K562 (cell line): ENCODE measurements at regions not wholly inside any gene's neighbourhood (a gene's known extent, or its start where the extent isn't known, plus 50 kb on each side); places are given as distances from the start of the nearest gene placed in this dataset.

ENCODE experiments used
- ATAC-seq: fragments of 200-7000 bp; cut with Tn5 transposase; 3 replicates; pipeline ENCODE4 v1.9.1; 2020; ENCODE audit warnings: moderate library complexity
- BruUV-seq: library from RNA; stranded (reverse); fragments of 400-500 nt; replicated peaks from 2 replicates; lab custom pipeline; 2021; lab: Mats Ljungman, UMichigan
- CTCF ChIA-PET: fragments of 300-600 bp; formaldehyde crosslinking; extraction: SDS; loops from one replicate; lab custom pipeline; 2021; ENCODE audit warnings: low intra/inter-chr PET ratio; lab: Yijun Ruan, JAX
- POLR2A ChIA-PET: fragments of 300-600, 350-650 bp; sonication (Branson Sonifier 250); formaldehyde crosslinking; extraction: SDS; loops from one replicate; lab custom pipeline; 2021; ENCODE audit warnings: antibody characterized with exemption, inconsistent platforms; lab: Yijun Ruan, JAX
- DNase-seq, 4 experiments: peaks; one replicate each; pipeline versions ENCODE4 v3.0.0 to v3.0.0-alpha.2; 2011 to 2018; ENCODE audit warnings: low spot score in 3 of 4, mixed read lengths in 3 of 4; ENCODE audit errors: extremely low read depth in 1 of 4
- FAIRE-seq: peaks from 2 replicates; lab custom pipeline; 2011; peaks lifted over from hg19 to GRCh38; lab: Jason Lieb, UNC
- H2AFZ ChIP-seq: 2 replicates; pipeline ENCODE4 v1.6.0; 2011; ENCODE audit warnings: low read depth, low read length, control low read depth, inconsistent platforms
- H3K27ac ChIP-seq: fragments of 200-600 bp; 3 replicates; pipeline ENCODE4 v1.8.0; 2011; ENCODE audit warnings: low read depth, mild to moderate bottlenecking, control low read depth, inconsistent platforms, low read length, moderate library complexity, mixed read lengths; ENCODE audit errors: extremely low read depth
- H3K27me3 ChIP-seq, 2 experiments: fragments of 300-600 bp in 1 of 2; 2 replicates in 1 of 2; 3 replicates in 1 of 2; pipeline versions ENCODE4 v1.6.0 to v1.8.0; 2011; ENCODE audit warnings: inconsistent platforms in 2 of 2, low read length in 2 of 2, mild to moderate bottlenecking in 1 of 2, mixed read lengths in 1 of 2, moderate library complexity in 1 of 2; ENCODE audit not compliant: control insufficient read depth in 2 of 2, insufficient read depth in 2 of 2
- H3K36me3 ChIP-seq: fragments of 300-600 bp; 3 replicates; pipeline ENCODE4 v1.8.0; 2011; ENCODE audit warnings: mild to moderate bottlenecking, low read length, inconsistent platforms; ENCODE audit not compliant: control insufficient read depth, insufficient read depth
- H3K4me1 ChIP-seq, 2 experiments: fragments of 200-600 bp in 1 of 2; replicated peaks in 1 of 2; 2 replicates in 1 of 2; 3 replicates in 1 of 2; pipeline versions ENCODE4 v1.5.1 to v1.8.0; 2011; ENCODE audit warnings: inconsistent platforms in 2 of 2, low read length in 2 of 2, mild to moderate bottlenecking in 1 of 2, mixed read lengths in 1 of 2, moderate library complexity in 1 of 2; ENCODE audit not compliant: control insufficient read depth in 2 of 2, insufficient read depth in 2 of 2
- H3K4me2 ChIP-seq: 2 replicates; pipeline ENCODE4 v1.6.1; 2011; ENCODE audit warnings: low read length, control low read depth, inconsistent platforms, mixed read lengths; ENCODE audit not compliant: insufficient read depth
- H3K4me3 ChIP-seq: fragments of 200-600 bp; sonication (generic), shearing (Covaris generic); 2 replicates; pipeline ENCODE4 v1.5.1; 2016; ENCODE audit warnings: control low read depth, inconsistent platforms
- H3K79me2 ChIP-seq: fragments of 200-600 bp; 3 replicates; pipeline ENCODE4 v1.8.0; 2011; ENCODE audit warnings: low read length, inconsistent platforms; ENCODE audit not compliant: control insufficient read depth, insufficient read depth
- H3K9ac ChIP-seq, 2 experiments: 2 replicates each; pipeline versions ENCODE4 v1.6.0 to v1.6.1; 2011; ENCODE audit warnings: low read depth in 2 of 2, low read length in 2 of 2, control low read depth in 1 of 2, inconsistent platforms in 1 of 2, mild to moderate bottlenecking in 1 of 2, mixed read lengths in 1 of 2; ENCODE audit not compliant: insufficient read depth in 1 of 2
- H3K9me1 ChIP-seq: one replicate; pipeline ENCODE4 v1.6.0; 2011; ENCODE audit warnings: inconsistent platforms, mild to moderate bottlenecking, low read length, moderate library complexity; ENCODE audit not compliant: control insufficient read depth, insufficient read depth
- H3K9me3 ChIP-seq: replicated peaks from 2 replicates; pipeline ENCODE4 v1.5.1; 2011; ENCODE audit warnings: low read depth, low read length, inconsistent platforms; ENCODE audit not compliant: control insufficient read depth, insufficient read depth
- H4K20me1 ChIP-seq: replicated peaks from 2 replicates; pipeline ENCODE4 v1.6.1; 2011; ENCODE audit warnings: low read length, inconsistent platforms, mixed read lengths; ENCODE audit not compliant: control insufficient read depth, insufficient read depth
- CBX1 ChIP-seq: sonication (generic); IDR thresholded peaks from 2 replicates; pipeline ENCODE4 v1.6.1; 2016; ENCODE audit warnings: antibody characterized with exemption, low read depth, mild to moderate bottlenecking
- CHCHD3 ChIP-seq: fragments of 250-450 bp; sonication (Bioruptor Pico); IDR thresholded peaks from 2 replicates; pipeline ENCODE4 v2.1.2; 2022; ENCODE audit warnings: mild to moderate bottlenecking
- KLF10 ChIP-seq: fragments of 250-450 bp; sonication (Bioruptor Pico); IDR thresholded peaks from 2 replicates; pipeline ENCODE4 v1.6.1; 2021; ENCODE audit warnings: matching md5 sums
- KLF6 ChIP-seq: fragments of 250-450 bp; sonication (Bioruptor Pico); IDR thresholded peaks from 2 replicates; pipeline ENCODE4 v1.4.0; 2020; ENCODE audit warnings: mild to moderate bottlenecking, moderate library complexity, borderline replicate concordance
- NCOA2 ChIP-seq, 2 experiments: fragments of 450-650 bp; IDR thresholded peaks; 2 replicates each; pipeline ENCODE4 v1.6.1; 2018; ENCODE audit warnings: mild to moderate bottlenecking in 2 of 2, moderate library complexity in 1 of 2; ENCODE audit not compliant: partially characterized antibody in 2 of 2
- RBM39 ChIP-seq: fragments of 200-400 bp; formaldehyde crosslinking; optimal IDR thresholded peaks from 2 replicates; pipeline ENCODE3; 2018; ENCODE audit warnings: low read depth, low read length
- ZC3H11A ChIP-seq: IDR thresholded peaks from 2 replicates; pipeline ENCODE4 v1.6.1; 2012; ENCODE audit warnings: low read depth, low read length, improper control_type of control experiment
- WGBS: fragments of 100-300 bp; shearing (Covaris generic); methylation state at CpG from one replicate; pipeline ENCODE4 v1.1.6; 2016; ENCODE audit warnings: low coverage, mixed read lengths; ENCODE audit not compliant: insufficient coverage; ENCODE audit errors: missing lambda C conversion rate; 5-methylcytosine and 5-hydroxymethylcytosine counted together
- in situ Hi-C: fragments of 300-500 bp; cut with MboI; formaldehyde crosslinking; loops from 4 replicates; pipeline ENCODE4 v1.15.0; 2018; ENCODE audit warnings: inconsistent platforms, mixed read lengths
- intact Hi-C: fragments of 100-400 bp; cut with micrococcal nuclease; formaldehyde crosslinking; loops from 2 replicates; pipeline ENCODE4 v1.14.2; 2022
- TF ChIP-seq, protein P1 (sequence below): fragments of 250-450 bp; sonication (Bioruptor Pico); IDR thresholded peaks from 2 replicates; pipeline ENCODE4 v1.5.0; 2021; ENCODE audit warnings: mild to moderate bottlenecking, moderate library complexity
- TF ChIP-seq, protein P2 (sequence below): sonication (generic); formaldehyde crosslinking; IDR thresholded peaks from 2 replicates; pipeline ENCODE4 v1.8.1; 2023; ENCODE audit warnings: mild to moderate bottlenecking, missing genetic modification reagents
- TF ChIP-seq, protein P3 (sequence below): fragments of 200-400 bp; formaldehyde crosslinking; IDR thresholded peaks from 2 replicates; pipeline ENCODE4 v1.6.1; 2017; ENCODE audit warnings: mild to moderate bottlenecking, low read depth, low read length, moderate library complexity
- TF ChIP-seq, protein P4 (sequence below): sonication (generic); formaldehyde crosslinking; IDR thresholded peaks from 2 replicates; pipeline ENCODE4 v1.8.0; 2023; ENCODE audit warnings: missing genetic modification reagents, mild to moderate bottlenecking, borderline replicate concordance

DNA sequence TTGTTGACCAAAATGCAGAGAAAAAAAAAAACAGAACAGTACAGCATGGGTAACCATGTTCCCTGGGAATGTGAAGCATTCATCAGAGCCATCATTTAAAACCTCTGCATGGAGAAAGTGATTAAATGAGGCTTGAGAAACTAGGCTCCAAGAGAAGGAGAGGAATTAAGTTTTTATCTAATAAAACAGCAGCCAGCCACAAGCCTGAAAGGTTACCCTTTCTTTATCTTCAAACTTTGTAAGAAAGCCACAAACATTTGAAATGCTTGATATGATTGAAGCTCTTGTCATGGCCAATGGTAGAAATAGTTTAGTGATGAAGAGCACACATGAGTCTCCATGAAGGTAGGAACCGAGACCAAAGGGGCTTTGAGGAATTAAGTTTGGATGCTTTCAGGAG is 144.9 kb upstream of the SYT1 start:
- H3K9me3 ChIP-seq = no peaks in the 10 kb centered on the region
- FAIRE-seq = no peak
- no peaks in the 10 kb centered on the region for H3K9me1 ChIP-seq
- BruUV-seq = no TSS peak
- intact Hi-C loops (no loop called here), in situ Hi-C loops (no loop called here)
- ChIA-PET POLR2A (no interaction called here), CTCF (no interaction called here)
- H3K4me2 ChIP-seq = no peak overlapping the region
- H3K36me3 ChIP-seq = no peaks in the 10 kb centered on the region
- H3K4me1 ChIP-seq = no peaks in the 10 kb centered on the region
- H3K9ac ChIP-seq = no peak overlapping the region
- no peak for ATAC-seq
- H3K79me2 ChIP-seq = no peaks in the 10 kb centered on the region
- no peaks in the 10 kb centered on the region for H4K20me1 ChIP-seq
- H2AFZ ChIP-seq = no peak overlapping the region
- no peaks in the 10 kb centered on the region for H3K27me3 ChIP-seq
- no peak overlapping the region for H3K27ac ChIP-seq
- WGBS = 7% methylated on average over 1 of the region's 1 CpG
- no peak overlapping the region for H3K4me3 ChIP-seq
- no peak for DNase-seq
- TF ChIP-seq, protein P1, sequence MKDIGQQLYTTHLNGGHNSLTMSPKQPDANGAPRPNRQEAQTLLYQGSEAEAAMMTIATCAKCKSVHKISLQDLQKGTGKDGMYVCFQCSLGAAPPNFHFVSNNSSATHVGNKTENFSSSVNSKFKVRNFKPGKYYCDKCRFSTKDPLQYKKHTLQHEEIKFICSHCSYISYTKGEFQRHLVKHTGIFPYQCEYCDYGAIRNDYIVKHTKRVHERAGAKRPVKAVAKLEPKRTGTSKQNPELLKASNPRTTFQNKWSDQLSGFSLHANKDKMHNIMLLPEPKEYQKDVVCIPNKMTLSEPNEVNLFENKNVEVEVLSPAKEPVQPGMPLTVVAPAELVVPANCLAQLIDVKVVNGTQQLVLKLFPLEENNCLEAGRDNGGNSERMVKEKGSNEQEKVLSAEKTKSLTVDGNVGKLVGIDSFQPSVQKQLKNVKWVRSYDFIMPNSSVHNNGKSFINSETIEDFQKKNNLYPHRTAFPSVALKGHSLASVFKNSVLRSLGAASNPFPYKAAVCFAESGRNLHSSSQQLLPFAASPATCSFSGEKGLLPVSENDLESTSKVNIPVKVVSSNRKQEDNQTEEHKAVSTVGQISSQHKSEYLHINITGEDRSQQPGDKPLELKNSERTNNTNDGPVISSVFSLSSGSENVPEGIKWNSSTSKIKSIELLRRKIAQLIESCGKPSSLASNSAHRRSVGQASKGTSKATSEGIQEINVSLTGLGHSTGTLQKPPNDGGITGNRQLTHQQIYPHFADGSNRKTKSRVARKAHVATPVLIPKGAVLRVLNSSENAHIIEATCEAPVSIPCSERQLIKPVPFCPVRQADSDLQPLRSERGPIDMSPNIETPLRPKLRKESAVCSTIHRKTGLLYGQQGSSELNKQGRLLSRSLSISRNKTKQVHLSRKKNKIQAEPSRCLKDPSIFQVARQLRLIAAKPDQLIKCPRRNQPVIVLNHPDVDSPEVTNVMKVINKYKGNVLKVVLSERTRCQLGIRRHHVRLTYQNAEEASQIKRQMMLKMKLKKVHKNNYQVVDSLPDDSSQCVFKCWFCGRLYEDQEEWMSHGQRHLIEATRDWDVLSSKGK (CRISPR knock-in tag) = no peak
- TF ChIP-seq, protein P2, sequence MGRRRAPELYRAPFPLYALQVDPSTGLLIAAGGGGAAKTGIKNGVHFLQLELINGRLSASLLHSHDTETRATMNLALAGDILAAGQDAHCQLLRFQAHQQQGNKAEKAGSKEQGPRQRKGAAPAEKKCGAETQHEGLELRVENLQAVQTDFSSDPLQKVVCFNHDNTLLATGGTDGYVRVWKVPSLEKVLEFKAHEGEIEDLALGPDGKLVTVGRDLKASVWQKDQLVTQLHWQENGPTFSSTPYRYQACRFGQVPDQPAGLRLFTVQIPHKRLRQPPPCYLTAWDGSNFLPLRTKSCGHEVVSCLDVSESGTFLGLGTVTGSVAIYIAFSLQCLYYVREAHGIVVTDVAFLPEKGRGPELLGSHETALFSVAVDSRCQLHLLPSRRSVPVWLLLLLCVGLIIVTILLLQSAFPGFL (CRISPR knock-in tag) = no peak
- TF ChIP-seq KLF10 (CRISPR knock-in tag) = no peak
- TF ChIP-seq, protein P3, sequence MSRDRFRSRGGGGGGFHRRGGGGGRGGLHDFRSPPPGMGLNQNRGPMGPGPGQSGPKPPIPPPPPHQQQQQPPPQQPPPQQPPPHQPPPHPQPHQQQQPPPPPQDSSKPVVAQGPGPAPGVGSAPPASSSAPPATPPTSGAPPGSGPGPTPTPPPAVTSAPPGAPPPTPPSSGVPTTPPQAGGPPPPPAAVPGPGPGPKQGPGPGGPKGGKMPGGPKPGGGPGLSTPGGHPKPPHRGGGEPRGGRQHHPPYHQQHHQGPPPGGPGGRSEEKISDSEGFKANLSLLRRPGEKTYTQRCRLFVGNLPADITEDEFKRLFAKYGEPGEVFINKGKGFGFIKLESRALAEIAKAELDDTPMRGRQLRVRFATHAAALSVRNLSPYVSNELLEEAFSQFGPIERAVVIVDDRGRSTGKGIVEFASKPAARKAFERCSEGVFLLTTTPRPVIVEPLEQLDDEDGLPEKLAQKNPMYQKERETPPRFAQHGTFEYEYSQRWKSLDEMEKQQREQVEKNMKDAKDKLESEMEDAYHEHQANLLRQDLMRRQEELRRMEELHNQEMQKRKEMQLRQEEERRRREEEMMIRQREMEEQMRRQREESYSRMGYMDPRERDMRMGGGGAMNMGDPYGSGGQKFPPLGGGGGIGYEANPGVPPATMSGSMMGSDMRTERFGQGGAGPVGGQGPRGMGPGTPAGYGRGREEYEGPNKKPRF = no peak
- no peak for TF ChIP-seq CHCHD3 (CRISPR knock-in tag)
- TF ChIP-seq KLF6 (CRISPR knock-in tag) = no peak
- TF ChIP-seq RBM39 = no peak
- TF ChIP-seq NCOA2 (IDR thresholded peaks at IDR 0.05; ENCODE audit: partially characterized antibody in 2 of 2) = no peak
- TF ChIP-seq CBX1 = no peak
- TF ChIP-seq, protein P4, sequence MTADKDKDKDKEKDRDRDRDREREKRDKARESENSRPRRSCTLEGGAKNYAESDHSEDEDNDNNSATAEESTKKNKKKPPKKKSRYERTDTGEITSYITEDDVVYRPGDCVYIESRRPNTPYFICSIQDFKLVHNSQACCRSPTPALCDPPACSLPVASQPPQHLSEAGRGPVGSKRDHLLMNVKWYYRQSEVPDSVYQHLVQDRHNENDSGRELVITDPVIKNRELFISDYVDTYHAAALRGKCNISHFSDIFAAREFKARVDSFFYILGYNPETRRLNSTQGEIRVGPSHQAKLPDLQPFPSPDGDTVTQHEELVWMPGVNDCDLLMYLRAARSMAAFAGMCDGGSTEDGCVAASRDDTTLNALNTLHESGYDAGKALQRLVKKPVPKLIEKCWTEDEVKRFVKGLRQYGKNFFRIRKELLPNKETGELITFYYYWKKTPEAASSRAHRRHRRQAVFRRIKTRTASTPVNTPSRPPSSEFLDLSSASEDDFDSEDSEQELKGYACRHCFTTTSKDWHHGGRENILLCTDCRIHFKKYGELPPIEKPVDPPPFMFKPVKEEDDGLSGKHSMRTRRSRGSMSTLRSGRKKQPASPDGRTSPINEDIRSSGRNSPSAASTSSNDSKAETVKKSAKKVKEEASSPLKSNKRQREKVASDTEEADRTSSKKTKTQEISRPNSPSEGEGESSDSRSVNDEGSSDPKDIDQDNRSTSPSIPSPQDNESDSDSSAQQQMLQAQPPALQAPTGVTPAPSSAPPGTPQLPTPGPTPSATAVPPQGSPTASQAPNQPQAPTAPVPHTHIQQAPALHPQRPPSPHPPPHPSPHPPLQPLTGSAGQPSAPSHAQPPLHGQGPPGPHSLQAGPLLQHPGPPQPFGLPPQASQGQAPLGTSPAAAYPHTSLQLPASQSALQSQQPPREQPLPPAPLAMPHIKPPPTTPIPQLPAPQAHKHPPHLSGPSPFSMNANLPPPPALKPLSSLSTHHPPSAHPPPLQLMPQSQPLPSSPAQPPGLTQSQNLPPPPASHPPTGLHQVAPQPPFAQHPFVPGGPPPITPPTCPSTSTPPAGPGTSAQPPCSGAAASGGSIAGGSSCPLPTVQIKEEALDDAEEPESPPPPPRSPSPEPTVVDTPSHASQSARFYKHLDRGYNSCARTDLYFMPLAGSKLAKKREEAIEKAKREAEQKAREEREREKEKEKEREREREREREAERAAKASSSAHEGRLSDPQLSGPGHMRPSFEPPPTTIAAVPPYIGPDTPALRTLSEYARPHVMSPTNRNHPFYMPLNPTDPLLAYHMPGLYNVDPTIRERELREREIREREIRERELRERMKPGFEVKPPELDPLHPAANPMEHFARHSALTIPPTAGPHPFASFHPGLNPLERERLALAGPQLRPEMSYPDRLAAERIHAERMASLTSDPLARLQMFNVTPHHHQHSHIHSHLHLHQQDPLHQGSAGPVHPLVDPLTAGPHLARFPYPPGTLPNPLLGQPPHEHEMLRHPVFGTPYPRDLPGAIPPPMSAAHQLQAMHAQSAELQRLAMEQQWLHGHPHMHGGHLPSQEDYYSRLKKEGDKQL (CRISPR knock-in tag) = no peak
- no peak for TF ChIP-seq ZC3H11A
